ENCODE measurements at regions not wholly inside any gene's neighbourhood (a gene's known extent, or its start where the extent isn't known, plus 50 kb on each side); places are given as distances from the start of the nearest gene placed in this dataset.

GRCh38 chr2:116477229-116477628 lies 1337.3 kb upstream of the DDX18 start:
- DNase-seq (ENCODE audit: low spot score): no peak
- no peak for TF ChIP-seq CTCF (IDR thresholded peaks at IDR 0.05; ENCODE audit: extremely low read depth, insufficient read depth, missing control alignments)
- in situ Hi-C loops (cut with MboI; ENCODE audit: low pct_unique_long_range_greater_than_20kb, low sequenced_read_pairs, unreplicated experiment): no loop called here

GRCh38 chr2:116487336-116487735 lies 1327.2 kb upstream of the DDX18 start:
- in situ Hi-C loops (cut with MboI; ENCODE audit: low pct_unique_long_range_greater_than_20kb, low sequenced_read_pairs, unreplicated experiment): no loop called here
- no peak for TF ChIP-seq CTCF (IDR thresholded peaks at IDR 0.05; ENCODE audit: extremely low read depth, insufficient read depth, missing control alignments)
- no peak for DNase-seq (ENCODE audit: low spot score)

GRCh38 chr2:116489292-116489691 lies 1325.2 kb upstream of the DDX18 start:
- in situ Hi-C loops (cut with MboI; ENCODE audit: low pct_unique_long_range_greater_than_20kb, low sequenced_read_pairs, unreplicated experiment): no loop called here
- no peak for TF ChIP-seq CTCF (IDR thresholded peaks at IDR 0.05; ENCODE audit: extremely low read depth, insufficient read depth, missing control alignments)
- no peak for DNase-seq (ENCODE audit: low spot score)

GRCh38 chr2:116489944-116490343 lies 1324.5 kb upstream of the DDX18 start:
- no peak for DNase-seq (ENCODE audit: low spot score)
- TF ChIP-seq CTCF (IDR thresholded peaks at IDR 0.05; ENCODE audit: extremely low read depth, insufficient read depth, missing control alignments): no peak
- in situ Hi-C loops (cut with MboI; ENCODE audit: low pct_unique_long_range_greater_than_20kb, low sequenced_read_pairs, unreplicated experiment): no loop called here

- TF ChIP-seq CTCF (IDR thresholded peaks at IDR 0.05; ENCODE audit: extremely low read depth, insufficient read depth, missing control alignments): no peak
- no peak for DNase-seq (ENCODE audit: low spot score)
- in situ Hi-C loops (cut with MboI; ENCODE audit: low pct_unique_long_range_greater_than_20kb, low sequenced_read_pairs, unreplicated experiment): no loop called here
Measured at GRCh38 chr2:116490511-116491145, 1323.9 kb upstream of the DDX18 start.

GRCh38 chr2:116491292-116491691 lies 1323.2 kb upstream of the DDX18 start:
- TF ChIP-seq CTCF (IDR thresholded peaks at IDR 0.05; ENCODE audit: extremely low read depth, insufficient read depth, missing control alignments): no peak
- in situ Hi-C loops (cut with MboI; ENCODE audit: low pct_unique_long_range_greater_than_20kb, low sequenced_read_pairs, unreplicated experiment): no loop called here
- DNase-seq (ENCODE audit: low spot score): no peak
